ENCODE measurements at regions not wholly inside any gene's neighbourhood (a gene's known extent, or its start where the extent isn't known, plus 50 kb on each side); places are given as distances from the start of the nearest gene placed in this dataset.

- no peak for DNase-seq (ENCODE audit: low read depth in 2 of 2)
These were observed 136.1 kb upstream of the LGALSL start for GRCh38 chr2:64317707-64318475.

DNA sequence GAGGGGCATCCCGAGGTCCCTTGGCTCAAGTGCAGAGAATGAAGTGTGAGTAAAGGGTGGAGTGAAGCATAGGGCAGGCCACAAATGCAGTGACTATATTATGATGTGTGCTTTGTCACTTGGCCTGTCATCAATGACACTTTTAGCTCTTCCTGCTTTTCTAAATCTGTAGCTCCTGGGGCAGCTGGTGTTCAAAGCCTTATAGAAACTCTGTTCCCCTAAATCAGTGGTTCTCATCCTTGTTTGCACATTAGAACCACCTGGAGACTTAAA lies 135.6 kb upstream of the LGALSL start:
- DNase-seq (ENCODE audit: low read depth in 2 of 2), result no peak

- no peak for DNase-seq (ENCODE audit: low read depth in 2 of 2)
These were observed 134.1 kb upstream of the LGALSL start for GRCh38 chr2:64319896-64320295.

DNA sequence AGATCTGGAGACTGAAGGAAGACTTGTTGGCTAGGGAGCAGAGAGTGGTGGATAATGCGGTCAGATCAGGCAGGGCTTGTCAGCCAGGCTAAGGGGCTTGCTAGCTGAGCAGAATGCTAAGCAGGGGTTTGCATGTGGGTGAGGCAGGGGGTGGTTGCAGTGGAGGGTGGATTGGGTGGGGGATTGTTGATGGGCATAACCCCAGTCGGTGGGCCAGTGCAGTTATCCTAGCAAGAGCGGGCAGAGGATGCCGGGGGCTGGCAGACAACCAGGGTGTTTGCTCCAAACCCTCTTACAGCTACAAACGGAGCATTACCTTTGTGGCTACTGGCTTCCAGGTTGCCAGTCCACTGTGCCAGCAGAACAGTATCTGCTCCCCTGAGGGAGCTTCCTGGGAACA lies 131.5 kb upstream of the LGALSL start:
- no peak for DNase-seq (ENCODE audit: low read depth in 2 of 2)

GRCh38 chr2:64323197-64323596 lies 130.8 kb upstream of the LGALSL start:
- no peak for DNase-seq (ENCODE audit: low read depth in 2 of 2)

- no peak for DNase-seq (ENCODE audit: low read depth in 2 of 2)
These were observed 129.1 kb upstream of the LGALSL start for GRCh38 chr2:64324746-64325410.

- DNase-seq (ENCODE audit: low read depth in 2 of 2), result no peak
These were observed 128.5 kb upstream of the LGALSL start for GRCh38 chr2:64325477-64325851.

DNA sequence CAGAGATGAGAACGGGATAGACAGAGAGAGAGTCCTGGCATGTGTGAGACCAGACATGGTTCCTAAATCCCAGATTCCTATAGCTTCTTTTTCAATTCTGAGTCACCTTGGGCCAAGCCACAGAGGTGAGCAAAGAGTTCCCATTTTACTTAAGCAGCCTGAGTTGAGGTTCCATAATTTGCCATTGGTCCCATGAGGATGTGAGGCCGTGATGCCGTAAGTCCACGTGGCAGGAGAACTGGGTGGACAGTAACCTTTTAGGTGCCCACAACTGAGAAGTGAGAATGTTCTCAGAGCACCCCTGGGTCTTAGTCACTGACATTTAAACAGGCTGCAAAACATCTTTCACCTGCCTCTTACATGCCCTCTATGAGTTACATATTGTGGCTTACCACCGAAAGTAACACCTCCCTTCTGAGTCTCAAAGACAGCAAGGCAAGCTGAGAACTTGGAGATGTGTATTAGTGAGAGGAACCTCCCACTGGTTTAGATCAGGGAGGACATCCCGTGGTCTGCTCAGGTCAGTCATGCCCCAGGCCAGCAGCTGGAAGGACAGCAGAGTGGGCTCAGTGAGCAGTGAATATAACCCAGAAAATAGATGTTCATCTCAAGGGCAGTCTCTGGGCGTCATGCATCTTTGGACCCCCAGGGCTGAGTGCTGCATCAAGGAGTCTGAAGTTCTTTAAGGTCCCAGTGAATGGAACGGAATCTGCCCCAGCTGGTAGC lies 127.9 kb upstream of the LGALSL start:
- DNase-seq (ENCODE audit: low read depth in 2 of 2), result peak in 1 of 2 donors; percentile 50

- DNase-seq (ENCODE audit: low read depth in 2 of 2), result no peak
These were observed 127.3 kb upstream of the LGALSL start for GRCh38 chr2:64326578-64327050.

GRCh38 chr2:64327129-64327509 lies 126.8 kb upstream of the LGALSL start:
- DNase-seq (ENCODE audit: low read depth in 2 of 2), result no peak

- DNase-seq (ENCODE audit: low read depth in 2 of 2), result peak; percentile 30 to 36
These were observed 126.2 kb upstream of the LGALSL start for GRCh38 chr2:64327510-64328414.

- no peak for DNase-seq (ENCODE audit: low read depth in 2 of 2)
These were observed 125.6 kb upstream of the LGALSL start for GRCh38 chr2:64328415-64328722.

GRCh38 chr2:64328756-64329155 lies 125.2 kb upstream of the LGALSL start:
- no peak for DNase-seq (ENCODE audit: low read depth in 2 of 2)

- DNase-seq (ENCODE audit: low read depth in 2 of 2), result no peak
These were observed 124.1 kb upstream of the LGALSL start for GRCh38 chr2:64329848-64330247.

GRCh38 chr2:64330281-64331113 lies 123.5 kb upstream of the LGALSL start:
- peak; percentile 65 to 79 for DNase-seq (ENCODE audit: low read depth in 2 of 2)

- no peak for DNase-seq (ENCODE audit: low read depth in 2 of 2)
These were observed 122.8 kb upstream of the LGALSL start for GRCh38 chr2:64331114-64331645.

DNA sequence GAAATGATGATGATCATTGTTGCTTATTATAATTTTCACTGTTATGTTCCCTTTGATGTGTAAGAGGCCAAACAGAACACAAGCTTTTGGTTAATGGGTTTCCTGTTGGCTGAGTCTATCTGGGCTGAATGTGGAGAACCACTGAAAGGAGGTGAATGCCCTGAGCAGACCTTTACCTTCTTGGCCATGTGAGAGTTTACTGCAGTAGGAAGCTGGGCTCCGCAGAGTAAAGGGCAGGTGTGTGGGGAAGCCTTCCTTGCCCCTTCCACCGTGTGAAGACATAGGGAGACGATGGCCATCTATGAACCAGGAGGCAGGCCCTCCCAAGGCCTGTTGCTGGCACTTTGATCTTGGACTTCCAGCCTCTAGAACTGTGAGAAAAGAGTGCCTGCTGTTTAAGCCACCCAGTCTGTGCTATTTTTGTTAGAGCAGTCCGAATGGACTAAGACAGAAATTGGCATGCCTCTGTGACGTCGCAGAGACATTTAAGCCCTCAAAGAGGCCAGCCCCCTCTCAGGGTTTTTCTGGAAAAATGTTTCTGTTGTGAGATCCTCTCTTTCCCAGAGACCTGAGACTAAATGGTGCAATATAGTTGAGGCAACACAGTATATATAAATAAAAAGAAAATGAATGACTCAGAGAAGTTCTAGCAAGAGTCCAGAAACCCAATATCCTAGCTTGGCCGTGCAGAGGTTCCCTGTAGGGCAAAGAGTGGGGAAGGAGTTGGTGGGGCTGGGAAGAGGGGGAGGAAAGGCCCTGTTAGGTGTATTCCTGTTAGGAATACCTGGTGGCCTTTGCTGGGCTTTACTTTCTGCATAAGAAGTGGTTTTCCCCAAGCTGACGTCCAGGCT lies 121.9 kb upstream of the LGALSL start:
- DNase-seq (ENCODE audit: low read depth in 2 of 2), result no peak

- DNase-seq (ENCODE audit: low read depth in 2 of 2), result no peak
These were observed 117.8 kb upstream of the LGALSL start for GRCh38 chr2:64336171-64336570.

GRCh38 chr2:64337314-64337713 lies 116.6 kb upstream of the LGALSL start:
- DNase-seq (ENCODE audit: low read depth in 2 of 2), result no peak

DNA sequence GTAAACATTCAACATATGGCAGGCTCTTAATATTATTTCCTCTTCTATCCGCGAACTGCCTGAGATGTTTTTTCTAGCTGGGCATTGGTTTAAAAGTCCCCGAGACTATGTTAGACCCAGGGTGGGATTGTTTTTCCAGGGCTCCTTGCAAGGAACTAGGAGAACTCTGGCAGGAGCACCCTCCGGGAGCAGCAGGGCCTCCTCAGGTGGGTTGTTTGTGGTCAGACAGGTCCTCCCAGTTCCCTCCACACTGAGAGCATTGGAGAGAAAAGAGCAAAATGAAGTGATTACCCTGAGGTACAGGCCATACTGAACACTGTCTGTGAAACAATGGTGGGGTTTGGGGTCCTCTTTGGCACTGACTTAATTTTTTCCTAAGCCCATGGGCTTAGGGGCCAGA lies 115.9 kb upstream of the LGALSL start:
- no peak for DNase-seq (ENCODE audit: low read depth in 2 of 2)

Data from stimulated activated CD4-positive, alpha-beta T cell treated with anti-CD3 and anti-CD28 coated beads, Interleukin-1b, Interleukin-23, amount 100 ng/mL, for 4 hours (primary cell).